CD14-positive monocyte (primary cell): ENCODE measurements at regions not wholly inside any gene's neighbourhood (a gene's known extent, or its start where the extent isn't known, plus 50 kb on each side); places are given as distances from the start of the nearest gene placed in this dataset.

Source experiments
- DNase-seq, 3 donors: peaks; one replicate each; pipeline ENCODE4 v3.0.0-alpha.2; 2011 to 2022
- H2AFZ ChIP-seq: 2 replicates; pipeline ENCODE4 v1.6.0; 2012; ENCODE audit warnings: mild to moderate bottlenecking, low read depth, low read length, inconsistent platforms; ENCODE audit not compliant: insufficient read depth, poor library complexity, severe bottlenecking
- H3K27ac ChIP-seq, 2 donors: 1 replicate in 1 of 2; 2 replicates in 1 of 2; pipeline ENCODE4 v1.5.1; 2012 to 2013; ENCODE audit warnings: low read length in 2 of 2, control low read depth in 1 of 2, inconsistent platforms in 1 of 2, low read depth in 1 of 2, mild to moderate bottlenecking in 1 of 2
- H3K27me3 ChIP-seq, 2 donors: one replicate each; pipeline versions ENCODE4 v1.6.0 to v1.6.1; 2011 to 2013; ENCODE audit warnings: low read length in 2 of 2; ENCODE audit not compliant: control insufficient read depth in 2 of 2, insufficient read depth in 2 of 2
- H3K36me3 ChIP-seq, 2 donors: replicated peaks in 1 of 2; 1 replicate in 1 of 2; 2 replicates in 1 of 2; pipeline versions ENCODE4 v1.5.1 to v1.6.1; 2012 to 2013; ENCODE audit warnings: low read length in 2 of 2, control low read depth in 1 of 2, inconsistent platforms in 1 of 2, mild to moderate bottlenecking in 1 of 2; ENCODE audit not compliant: insufficient read depth in 2 of 2, control insufficient read depth in 1 of 2
- H3K4me1 ChIP-seq, 2 donors: 1 replicate in 1 of 2; 2 replicates in 1 of 2; pipeline versions ENCODE4 v1.5.1 to v1.6.1; 2012 to 2013; ENCODE audit warnings: low read length in 2 of 2, control low read depth in 1 of 2, inconsistent platforms in 1 of 2, mild to moderate bottlenecking in 1 of 2, moderate library complexity in 1 of 2; ENCODE audit not compliant: insufficient read depth in 2 of 2, control insufficient read depth in 1 of 2
- H3K4me2 ChIP-seq: replicated peaks from 2 replicates; pipeline ENCODE3; 2012; ENCODE audit warnings: low read length, moderate library complexity, mild to moderate bottlenecking; ENCODE audit not compliant: poor library complexity, severe bottlenecking; ENCODE audit errors: extremely low read depth
- H3K4me3 ChIP-seq, 3 experiments: fragments of 200-600 bp in 1 of 3; sonication (generic) in 1 of 3; replicated peaks in 1 of 3; 1 replicate in 2 of 3; 2 replicates in 1 of 3; pipeline ENCODE4 v1.5.1; 2011 to 2013; ENCODE audit warnings: low read length in 3 of 3, mild to moderate bottlenecking in 3 of 3, control low read depth in 2 of 3, low read depth in 2 of 3, inconsistent platforms in 1 of 3, moderate library complexity in 1 of 3
- H3K79me2 ChIP-seq: 2 replicates; pipeline ENCODE4 v1.6.0; 2012; ENCODE audit warnings: mild to moderate bottlenecking, control low read depth, inconsistent platforms, low read length, moderate library complexity; ENCODE audit not compliant: insufficient read depth
- H3K9ac ChIP-seq: 2 replicates; pipeline ENCODE4 v1.6.0; 2017; ENCODE audit warnings: low read length, mild to moderate bottlenecking; ENCODE audit not compliant: insufficient read depth, poor library complexity, severe bottlenecking
- H3K9me3 ChIP-seq, 2 donors: replicated peaks in 1 of 2; 1 replicate in 1 of 2; 2 replicates in 1 of 2; pipeline versions ENCODE4 v1.5.1 to v1.6.1; 2012 to 2013; ENCODE audit warnings: low read length in 2 of 2, control low read depth in 1 of 2; ENCODE audit not compliant: control insufficient read depth in 1 of 2, insufficient read depth in 1 of 2
- H4K20me1 ChIP-seq: 2 replicates; pipeline ENCODE4 v1.6.0; 2012; ENCODE audit warnings: mild to moderate bottlenecking, low read length, control low read depth, moderate library complexity; ENCODE audit not compliant: insufficient read depth
- H3K27ac Mint-ChIP-seq, 7 donors: one replicate each; pipeline ENCODE4 v1.8.0; 2020; ENCODE audit warnings: mild to moderate bottlenecking in 7 of 7, mixed read lengths in 7 of 7, moderate library complexity in 6 of 7, inconsistent platforms in 2 of 7
- H3K27me3 Mint-ChIP-seq, 3 donors: one replicate each; pipeline ENCODE4 v1.8.0; 2021 to 2022; ENCODE audit warnings: low read depth in 3 of 3, mild to moderate bottlenecking in 3 of 3, mixed read lengths in 3 of 3, moderate library complexity in 3 of 3, inconsistent platforms in 1 of 3
- H3K36me3 Mint-ChIP-seq, 2 donors: one replicate each; pipeline ENCODE4 v1.8.0; 2020; ENCODE audit warnings: mixed read lengths in 2 of 2, inconsistent platforms in 1 of 2, mild to moderate bottlenecking in 1 of 2
- H3K4me1 Mint-ChIP-seq: one replicate; pipeline ENCODE4 v1.8.0; 2020; ENCODE audit warnings: mild to moderate bottlenecking, mixed read lengths
- H3K4me3 Mint-ChIP-seq, 2 donors: one replicate each; pipeline ENCODE4 v1.8.0; 2020; ENCODE audit warnings: mild to moderate bottlenecking in 2 of 2, mixed read lengths in 2 of 2, moderate library complexity in 1 of 2
- H3K9me3 Mint-ChIP-seq, 7 donors: one replicate each; pipeline ENCODE4 v1.8.0; 2020 to 2022; ENCODE audit warnings: mixed read lengths in 7 of 7, mild to moderate bottlenecking in 6 of 7, moderate library complexity in 6 of 7, inconsistent platforms in 2 of 7
- WGBS: methylation state at CpG from one replicate; pipeline ENCODE4 v1.1.5; 2013; ENCODE audit warnings: missing lambda C conversion rate; ENCODE audit not compliant: insufficient coverage; 5-methylcytosine and 5-hydroxymethylcytosine counted together
- intact Hi-C, 2 donors: fragments of 100-400 bp; cut with micrococcal nuclease; formaldehyde crosslinking; loops; one replicate each; pipeline versions ENCODE4 v1.15.0 to v1.15.1; 2023
- TF ChIP-seq, protein P1 (sequence below): fragments of 200-600 bp; IDR thresholded peaks from one replicate; pipeline ENCODE4 v1.8.0; 2022; ENCODE audit warnings: antibody characterized with exemption, mild to moderate bottlenecking

DNA sequence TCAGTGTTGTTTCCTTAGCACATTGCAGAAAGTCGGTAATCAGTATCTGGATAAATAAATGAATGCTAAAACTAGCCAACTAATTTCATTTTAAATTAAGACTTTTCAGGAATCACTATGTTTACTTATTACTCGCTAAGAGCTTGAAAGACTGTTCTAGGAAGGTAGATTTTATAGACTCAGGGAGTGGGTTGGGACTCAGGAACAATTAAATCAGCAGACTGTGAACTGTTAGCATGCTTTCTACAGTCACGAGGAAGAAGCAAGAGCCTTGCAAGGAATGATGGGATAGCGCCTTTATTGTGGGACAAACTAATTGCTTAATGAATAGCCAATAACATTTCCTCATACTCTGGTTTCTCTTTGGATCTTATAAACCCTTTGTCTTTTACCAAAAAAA lies 183.2 kb upstream of the AADAT start:
- H3K36me3 Mint-ChIP-seq = no peaks in the 10 kb centered on the region
- peaks cover 0 to 4% of the 10 kb centered on the region in 2 donors for H3K9me3 ChIP-seq
- H3K27ac ChIP-seq = no peak overlapping the region
- H3K27me3 Mint-ChIP-seq = peaks cover 0 to 2% (median 0%) of the 10 kb centered on the region in 3 donors
- no peak overlapping the region for H3K4me3 Mint-ChIP-seq
- H3K9ac ChIP-seq = no peak overlapping the region
- H3K9me3 Mint-ChIP-seq = peaks cover 0 to 10% (median 4%) of the 10 kb centered on the region in 7 donors
- no peaks in the 10 kb centered on the region for H3K79me2 ChIP-seq
- 80% methylated on average over 1 of the region's 4 CpGs for WGBS
- intact Hi-C loops = no loop called here
- H3K4me1 Mint-ChIP-seq = no peaks in the 10 kb centered on the region
- no peak overlapping the region for H2AFZ ChIP-seq
- no peaks in the 10 kb centered on the region for H3K27me3 ChIP-seq
- TF ChIP-seq, protein P1, sequence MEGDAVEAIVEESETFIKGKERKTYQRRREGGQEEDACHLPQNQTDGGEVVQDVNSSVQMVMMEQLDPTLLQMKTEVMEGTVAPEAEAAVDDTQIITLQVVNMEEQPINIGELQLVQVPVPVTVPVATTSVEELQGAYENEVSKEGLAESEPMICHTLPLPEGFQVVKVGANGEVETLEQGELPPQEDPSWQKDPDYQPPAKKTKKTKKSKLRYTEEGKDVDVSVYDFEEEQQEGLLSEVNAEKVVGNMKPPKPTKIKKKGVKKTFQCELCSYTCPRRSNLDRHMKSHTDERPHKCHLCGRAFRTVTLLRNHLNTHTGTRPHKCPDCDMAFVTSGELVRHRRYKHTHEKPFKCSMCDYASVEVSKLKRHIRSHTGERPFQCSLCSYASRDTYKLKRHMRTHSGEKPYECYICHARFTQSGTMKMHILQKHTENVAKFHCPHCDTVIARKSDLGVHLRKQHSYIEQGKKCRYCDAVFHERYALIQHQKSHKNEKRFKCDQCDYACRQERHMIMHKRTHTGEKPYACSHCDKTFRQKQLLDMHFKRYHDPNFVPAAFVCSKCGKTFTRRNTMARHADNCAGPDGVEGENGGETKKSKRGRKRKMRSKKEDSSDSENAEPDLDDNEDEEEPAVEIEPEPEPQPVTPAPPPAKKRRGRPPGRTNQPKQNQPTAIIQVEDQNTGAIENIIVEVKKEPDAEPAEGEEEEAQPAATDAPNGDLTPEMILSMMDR = no peak
- H3K4me2 ChIP-seq = no peak overlapping the region
- no peak overlapping the region for H3K27ac Mint-ChIP-seq
- H3K4me3 ChIP-seq = no peak overlapping the region
- no peak for DNase-seq
- no peaks in the 10 kb centered on the region for H3K36me3 ChIP-seq
- H3K4me1 ChIP-seq = no peaks in the 10 kb centered on the region
- no peaks in the 10 kb centered on the region for H4K20me1 ChIP-seq

DNA sequence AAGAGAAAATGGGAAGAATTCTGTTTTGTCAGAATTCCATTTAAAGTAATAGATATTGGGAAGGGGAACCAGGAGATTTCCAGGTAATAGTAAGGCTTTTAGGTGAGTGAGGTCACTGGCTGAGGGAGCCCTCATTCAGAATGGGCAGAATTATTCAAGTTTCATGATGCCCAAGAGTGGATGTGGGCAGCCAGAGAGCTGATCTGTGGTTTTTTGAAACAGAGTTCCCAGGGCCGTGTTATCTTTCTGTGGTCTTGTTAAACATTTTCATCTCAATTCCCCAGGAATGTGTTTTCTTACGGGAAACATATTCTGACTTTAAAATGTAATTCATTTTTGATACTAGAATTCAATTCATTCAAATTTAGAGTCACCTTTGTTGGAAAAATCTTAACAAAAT lies 182.0 kb upstream of the AADAT start:
- Histone ChIP-seq H3K79me2 (no peaks in the 10 kb centered on the region), H2AFZ (no peak overlapping the region), H3K9me3 (peaks cover 0 to 4% of the 10 kb centered on the region in 2 donors), H3K27me3 (no peaks in the 10 kb centered on the region), H3K4me3 (no peak overlapping the region), H3K4me2 (no peak overlapping the region), H3K27ac (no peak overlapping the region), H4K20me1 (no peaks in the 10 kb centered on the region), H3K9ac (no peak overlapping the region), H3K4me1 (no peaks in the 10 kb centered on the region), H3K36me3 (no peaks in the 10 kb centered on the region)
- H3K4me1 Mint-ChIP-seq = no peaks in the 10 kb centered on the region
- TF ChIP-seq, protein P1 = no peak
- H3K9me3 Mint-ChIP-seq = peaks cover 0 to 9% (median 7%) of the 10 kb centered on the region in 7 donors
- H3K36me3 Mint-ChIP-seq = no peaks in the 10 kb centered on the region
- H3K27ac Mint-ChIP-seq = no peak overlapping the region
- WGBS = no CpG with 5 or more reads among the region's 2 CpGs
- DNase-seq = no peak
- no peak overlapping the region for H3K4me3 Mint-ChIP-seq
- intact Hi-C loops = no loop called here
- peaks cover 0 to 2% (median 0%) of the 10 kb centered on the region in 3 donors for H3K27me3 Mint-ChIP-seq
